ENCODE measurements at regions not wholly inside any gene's neighbourhood (a gene's known extent, or its start where the extent isn't known, plus 50 kb on each side); places are given as distances from the start of the nearest gene placed in this dataset.

GRCh38 chr4:53809816-53810215 is 218.5 kb upstream of the LNX1 start:
- no peak for DNase-seq

GRCh38 chr4:53805291-53805690 is 214.0 kb upstream of the LNX1 start:
- DNase-seq = no peak

GRCh38 chr4:53804719-53805118 is 213.4 kb upstream of the LNX1 start:
- peak; percentile 40 for DNase-seq

GRCh38 chr4:53802500-53802899 is 211.2 kb upstream of the LNX1 start:
- DNase-seq = no peak

GRCh38 chr4:53801373-53801772 is 210.1 kb upstream of the LNX1 start:
- DNase-seq = no peak

GRCh38 chr4:53800741-53801140 is 209.5 kb upstream of the LNX1 start:
- DNase-seq = no peak

GRCh38 chr4:53793096-53793495 is 201.8 kb upstream of the LNX1 start:
- no peak for DNase-seq

- no peak for DNase-seq
Measured at GRCh38 chr4:53790286-53790685, 199.0 kb upstream of the LNX1 start.

GRCh38 chr4:53788621-53789020 is 197.3 kb upstream of the LNX1 start:
- DNase-seq = no peak

GRCh38 chr4:53788011-53788410 is 196.7 kb upstream of the LNX1 start:
- no peak for DNase-seq

GRCh38 chr4:53786632-53787031 is 195.3 kb upstream of the LNX1 start:
- DNase-seq = no peak

GRCh38 chr4:53785996-53786395 is 194.7 kb upstream of the LNX1 start:
- no peak for DNase-seq

GRCh38 chr4:53784112-53784511 is 192.8 kb upstream of the LNX1 start:
- no peak for DNase-seq

GRCh38 chr4:53783208-53783859 is 192.0 kb upstream of the LNX1 start:
- DNase-seq = no peak

GRCh38 chr4:53782458-53782845 is 191.2 kb upstream of the LNX1 start:
- no peak for DNase-seq

- no peak for DNase-seq
Measured at GRCh38 chr4:53781629-53782457, 190.6 kb upstream of the LNX1 start.

- no peak for DNase-seq
Measured at GRCh38 chr4:53780736-53781400, 189.6 kb upstream of the LNX1 start.

- DNase-seq = no peak
Measured at GRCh38 chr4:53779025-53779424, 187.7 kb upstream of the LNX1 start.

GRCh38 chr4:53778155-53778554 is 186.9 kb upstream of the LNX1 start:
- DNase-seq = no peak

GRCh38 chr4:53777244-53777984 is 186.1 kb upstream of the LNX1 start:
- no peak for DNase-seq

GRCh38 chr4:53776141-53776540 is 184.9 kb upstream of the LNX1 start:
- DNase-seq = no peak

- DNase-seq = no peak
Measured at GRCh38 chr4:53775381-53775780, 184.1 kb upstream of the LNX1 start.

- no peak for DNase-seq
Measured at GRCh38 chr4:53771326-53771725, 180.0 kb upstream of the LNX1 start.

Measured in T1000 (cell line).